ENCODE measurements at regions not wholly inside any gene's neighbourhood (a gene's known extent, or its start where the extent isn't known, plus 50 kb on each side); places are given as distances from the start of the nearest gene placed in this dataset.

- H3K27ac ChIP-seq: peak overlapping the region in 2 of 4 donors; percentile 4 to 31
Measured at GRCh38 chr5:173765661-173766060, 122.5 kb upstream of the CPEB4 start.

GRCh38 chr5:173767574-173768266 lies 120.4 kb upstream of the CPEB4 start:
- Histone ChIP-seq H3K36me3 (no peaks in the 10 kb centered on the region), H3K4me1 (peaks cover 0 to 28% (median 14%) of the 10 kb centered on the region in 4 donors), H3K27ac (no peak overlapping the region), H3K4me3 (no peak overlapping the region), H3K9me3 (no peaks in the 10 kb centered on the region), H3K27me3 (no peaks in the 10 kb centered on the region)
- in situ Hi-C loops (cut with MboI; ENCODE audit: low pct_ligation_motif_present in 1 of 4, low pct_unique_long_range_greater_than_20kb in 1 of 4, low sequenced_read_pairs in 3 of 4): no loop called here
- 77 to 80% methylated on average over 6 to 12 of the region's 12 CpGs for WGBS, 2 donors (ENCODE audit: low coverage in 1 of 2)
- TF ChIP-seq POLR2AphosphoS5 (IDR thresholded peaks at IDR 0.05): no peak
- TF ChIP-seq, protein P1, sequence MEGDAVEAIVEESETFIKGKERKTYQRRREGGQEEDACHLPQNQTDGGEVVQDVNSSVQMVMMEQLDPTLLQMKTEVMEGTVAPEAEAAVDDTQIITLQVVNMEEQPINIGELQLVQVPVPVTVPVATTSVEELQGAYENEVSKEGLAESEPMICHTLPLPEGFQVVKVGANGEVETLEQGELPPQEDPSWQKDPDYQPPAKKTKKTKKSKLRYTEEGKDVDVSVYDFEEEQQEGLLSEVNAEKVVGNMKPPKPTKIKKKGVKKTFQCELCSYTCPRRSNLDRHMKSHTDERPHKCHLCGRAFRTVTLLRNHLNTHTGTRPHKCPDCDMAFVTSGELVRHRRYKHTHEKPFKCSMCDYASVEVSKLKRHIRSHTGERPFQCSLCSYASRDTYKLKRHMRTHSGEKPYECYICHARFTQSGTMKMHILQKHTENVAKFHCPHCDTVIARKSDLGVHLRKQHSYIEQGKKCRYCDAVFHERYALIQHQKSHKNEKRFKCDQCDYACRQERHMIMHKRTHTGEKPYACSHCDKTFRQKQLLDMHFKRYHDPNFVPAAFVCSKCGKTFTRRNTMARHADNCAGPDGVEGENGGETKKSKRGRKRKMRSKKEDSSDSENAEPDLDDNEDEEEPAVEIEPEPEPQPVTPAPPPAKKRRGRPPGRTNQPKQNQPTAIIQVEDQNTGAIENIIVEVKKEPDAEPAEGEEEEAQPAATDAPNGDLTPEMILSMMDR (IDR thresholded peaks at IDR 0.05): no peak
- no peak for TF ChIP-seq EP300 (IDR thresholded peaks at IDR 0.05; ENCODE audit: low read depth)
- no peak for TF ChIP-seq POLR2A (IDR thresholded peaks at IDR 0.05)
- intact Hi-C loops (cut with DNase I; ENCODE audit: low total_unique reads): loop anchor here (5.0 kb wide), 1 partner anchor 1630 kb away; no protein-coding TSS in a partner anchor
- no peak for DNase-seq

More at GRCh38 chr5:173765661-173766060, 122.5 kb upstream of the CPEB4 start:
- no peaks in the 10 kb centered on the region for H3K27me3 ChIP-seq
- H3K9me3 ChIP-seq: no peaks in the 10 kb centered on the region
- intact Hi-C loops (cut with DNase I; ENCODE audit: low total_unique reads) (loop anchor here (5.0 kb wide), 1 partner anchor 1628 kb away; no protein-coding TSS in a partner anchor), in situ Hi-C loops (cut with MboI; ENCODE audit: low pct_ligation_motif_present in 1 of 4, low pct_unique_long_range_greater_than_20kb in 1 of 4, low sequenced_read_pairs in 3 of 4) (no loop called here)
- TF ChIP-seq, protein P1 (IDR thresholded peaks at IDR 0.05): no peak
- TF ChIP-seq POLR2AphosphoS5 (IDR thresholded peaks at IDR 0.05) (no peak), EP300 (IDR thresholded peaks at IDR 0.05; ENCODE audit: low read depth) (no peak), POLR2A (IDR thresholded peaks at IDR 0.05) (no peak)
- H3K36me3 ChIP-seq: no peaks in the 10 kb centered on the region
- no peak for DNase-seq
- peaks cover 0 to 11% (median 5%) of the 10 kb centered on the region in 4 donors for H3K4me1 ChIP-seq
- H3K4me3 ChIP-seq: no peak overlapping the region
- WGBS, 2 donors (ENCODE audit: low coverage in 1 of 2): 73 to 84% methylated on average over 3 to 6 of the region's 6 CpGs

- in situ Hi-C loops (cut with MboI; ENCODE audit: low pct_ligation_motif_present in 1 of 4, low pct_unique_long_range_greater_than_20kb in 1 of 4, low sequenced_read_pairs in 3 of 4) (no loop called here), intact Hi-C loops (cut with DNase I; ENCODE audit: low total_unique reads) (loop anchor here (5.0 kb wide), 1 partner anchor 1631 kb away; no protein-coding TSS in a partner anchor)
- Histone ChIP-seq H3K4me1 (peaks cover 0 to 28% (median 14%) of the 10 kb centered on the region in 4 donors), H3K4me3 (no peak overlapping the region), H3K9me3 (no peaks in the 10 kb centered on the region), H3K27ac (no peak overlapping the region), H3K27me3 (no peaks in the 10 kb centered on the region), H3K36me3 (no peaks in the 10 kb centered on the region)
- no peak for DNase-seq
- 91% methylated on average over 5 of the region's 5 CpGs; no CpG with 5 or more reads in 1 of the 2 donors for WGBS, 2 donors (ENCODE audit: low coverage in 1 of 2)
- TF ChIP-seq POLR2AphosphoS5 (IDR thresholded peaks at IDR 0.05) (no peak), EP300 (IDR thresholded peaks at IDR 0.05; ENCODE audit: low read depth) (no peak), POLR2A (IDR thresholded peaks at IDR 0.05) (no peak)
- TF ChIP-seq, protein P1 (IDR thresholded peaks at IDR 0.05): no peak
Measured at GRCh38 chr5:173768267-173768806, 119.8 kb upstream of the CPEB4 start.

DNA sequence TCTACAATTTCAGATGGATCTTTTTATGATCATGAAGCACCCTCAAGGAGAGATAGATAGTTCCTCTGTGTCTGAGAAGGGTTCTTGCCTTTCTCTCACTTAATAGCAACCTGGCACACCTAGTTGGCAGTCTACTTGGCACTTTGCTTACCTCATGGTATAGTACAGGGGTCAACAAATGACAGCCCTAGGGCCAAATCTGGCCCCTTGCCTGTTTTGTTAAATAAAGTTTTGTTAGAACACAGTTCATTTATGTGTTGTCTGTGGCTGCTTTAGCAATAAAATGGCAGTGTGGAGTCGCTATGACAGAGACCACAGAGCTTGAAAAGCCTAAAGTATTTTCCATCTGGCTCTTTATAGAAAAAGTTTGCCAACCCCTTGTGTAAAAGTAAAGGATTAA lies 119.3 kb upstream of the CPEB4 start:
- no peaks in the 10 kb centered on the region for H3K27me3 ChIP-seq
- intact Hi-C loops (cut with DNase I; ENCODE audit: low total_unique reads): loop anchor here (5.0 kb wide), 1 partner anchor 1632 kb away; no protein-coding TSS in a partner anchor
- in situ Hi-C loops (cut with MboI; ENCODE audit: low pct_ligation_motif_present in 1 of 4, low pct_unique_long_range_greater_than_20kb in 1 of 4, low sequenced_read_pairs in 3 of 4): no loop called here
- 67 to 100% methylated on average over 1 of the region's 1 CpG for WGBS, 2 donors (ENCODE audit: low coverage in 1 of 2)
- no peaks in the 10 kb centered on the region for H3K9me3 ChIP-seq
- H3K4me3 ChIP-seq: no peak overlapping the region
- H3K27ac ChIP-seq: no peak overlapping the region
- DNase-seq: no peak
- no peaks in the 10 kb centered on the region for H3K36me3 ChIP-seq
- no peak for TF ChIP-seq POLR2AphosphoS5 (IDR thresholded peaks at IDR 0.05)
- no peak for TF ChIP-seq POLR2A (IDR thresholded peaks at IDR 0.05)
- no peak for TF ChIP-seq EP300 (IDR thresholded peaks at IDR 0.05; ENCODE audit: low read depth)
- TF ChIP-seq, protein P1 (IDR thresholded peaks at IDR 0.05): no peak
- peaks cover 0 to 28% (median 14%) of the 10 kb centered on the region in 4 donors for H3K4me1 ChIP-seq

Data from transverse colon (tissue), 4 donors.